WERI-Rb-1 (cell line): ENCODE measurements at regions not wholly inside any gene's neighbourhood (a gene's known extent, or its start where the extent isn't known, plus 50 kb on each side); places are given as distances from the start of the nearest gene placed in this dataset.

ENCODE experiments used
- DNase-seq: peaks from one replicate; pipeline ENCODE4 v3.0.0-alpha.2; 2020
- H3K27ac ChIP-seq: fragments of 250-450 bp; sonication (Bioruptor Pico); 2 replicates; pipeline ENCODE4 v1.5.1; 2020; ENCODE audit warnings: mild to moderate bottlenecking, moderate library complexity
- H3K27me3 ChIP-seq: fragments of 250-450 bp; sonication (Bioruptor Pico); 2 replicates; pipeline ENCODE4 v1.5.1; 2021; ENCODE audit warnings: mild to moderate bottlenecking, low read depth, moderate library complexity; ENCODE audit not compliant: insufficient read depth, severe bottlenecking
- H3K36me3 ChIP-seq: fragments of 250-450 bp; sonication (Bioruptor Pico); 2 replicates; pipeline ENCODE4 v1.5.1; 2020; ENCODE audit warnings: mild to moderate bottlenecking, moderate library complexity
- H3K4me3 ChIP-seq: 2 replicates; pipeline ENCODE4 v1.5.1; 2011; ENCODE audit warnings: low read depth, mild to moderate bottlenecking, control low read depth, low read length
- H3K9me3 ChIP-seq: fragments of 250-450 bp; sonication (Bioruptor Pico); 2 replicates; pipeline ENCODE4 v1.5.1; 2021; ENCODE audit warnings: mild to moderate bottlenecking, moderate library complexity; ENCODE audit not compliant: severe bottlenecking
- TF ChIP-seq, protein P1 (sequence below): IDR thresholded peaks from 2 replicates; pipeline ENCODE4 v1.5.1; 2011; ENCODE audit warnings: low read depth, mild to moderate bottlenecking, control low read depth, inconsistent platforms, low read length

DNA sequence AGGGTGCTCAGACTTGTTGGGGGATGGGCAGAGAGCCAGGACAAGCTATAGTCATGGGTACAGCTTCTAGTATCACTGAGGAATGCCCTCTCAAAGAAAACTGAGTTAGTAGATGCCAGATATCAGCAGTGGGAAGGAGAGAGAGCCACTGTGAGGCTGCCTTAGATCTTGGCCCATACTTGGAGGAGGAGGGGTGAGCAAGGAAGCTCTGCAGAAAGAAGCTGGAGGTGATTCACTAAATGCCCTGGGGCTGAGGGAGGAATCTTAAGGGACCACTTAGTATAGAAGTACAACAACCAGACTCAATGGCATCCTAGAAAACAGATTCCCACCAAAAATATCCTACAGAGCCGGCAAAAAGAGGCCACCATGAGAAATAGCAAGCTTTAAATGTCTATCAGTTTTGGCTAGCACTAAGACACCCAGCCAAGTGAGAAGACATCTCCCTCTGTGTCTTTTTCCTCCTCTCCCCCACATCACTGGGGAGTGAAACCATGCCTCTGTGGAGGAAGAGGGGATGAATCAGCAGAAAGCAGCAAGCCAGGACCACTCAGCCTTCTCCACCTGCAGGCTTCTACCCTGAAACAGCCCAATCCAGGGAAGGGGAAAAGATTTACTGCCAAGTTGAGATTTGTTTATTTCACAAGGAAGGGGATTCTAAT is 282.5 kb upstream of the STT3B start:
- Histone ChIP-seq H3K27me3 (no peaks in the 10 kb centered on the region), H3K27ac (no peak overlapping the region), H3K4me3 (no peak overlapping the region), H3K9me3 (no peaks in the 10 kb centered on the region), H3K36me3 (no peaks in the 10 kb centered on the region)
- TF ChIP-seq, protein P1, sequence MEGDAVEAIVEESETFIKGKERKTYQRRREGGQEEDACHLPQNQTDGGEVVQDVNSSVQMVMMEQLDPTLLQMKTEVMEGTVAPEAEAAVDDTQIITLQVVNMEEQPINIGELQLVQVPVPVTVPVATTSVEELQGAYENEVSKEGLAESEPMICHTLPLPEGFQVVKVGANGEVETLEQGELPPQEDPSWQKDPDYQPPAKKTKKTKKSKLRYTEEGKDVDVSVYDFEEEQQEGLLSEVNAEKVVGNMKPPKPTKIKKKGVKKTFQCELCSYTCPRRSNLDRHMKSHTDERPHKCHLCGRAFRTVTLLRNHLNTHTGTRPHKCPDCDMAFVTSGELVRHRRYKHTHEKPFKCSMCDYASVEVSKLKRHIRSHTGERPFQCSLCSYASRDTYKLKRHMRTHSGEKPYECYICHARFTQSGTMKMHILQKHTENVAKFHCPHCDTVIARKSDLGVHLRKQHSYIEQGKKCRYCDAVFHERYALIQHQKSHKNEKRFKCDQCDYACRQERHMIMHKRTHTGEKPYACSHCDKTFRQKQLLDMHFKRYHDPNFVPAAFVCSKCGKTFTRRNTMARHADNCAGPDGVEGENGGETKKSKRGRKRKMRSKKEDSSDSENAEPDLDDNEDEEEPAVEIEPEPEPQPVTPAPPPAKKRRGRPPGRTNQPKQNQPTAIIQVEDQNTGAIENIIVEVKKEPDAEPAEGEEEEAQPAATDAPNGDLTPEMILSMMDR: no peak
- no peak for DNase-seq

DNA sequence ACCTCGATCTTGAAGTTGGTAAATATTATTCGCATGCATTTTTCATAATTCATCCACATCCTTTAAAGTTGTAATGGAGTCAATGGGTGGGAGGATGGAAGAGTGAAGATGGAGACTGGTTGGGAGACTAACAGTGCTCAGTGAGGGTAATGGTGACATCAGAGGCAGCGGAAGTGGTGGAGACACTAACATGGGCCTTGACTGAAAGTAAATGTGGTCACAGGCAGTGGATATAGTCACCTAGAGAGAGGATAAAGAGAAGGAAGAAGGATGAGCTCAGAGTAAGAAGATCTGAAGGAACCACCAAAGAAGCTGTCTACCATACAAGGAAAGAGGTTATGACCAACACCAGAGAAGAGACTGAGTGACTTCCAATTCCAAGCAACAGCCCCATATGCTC is 281.6 kb upstream of the STT3B start:
- H3K27ac ChIP-seq: no peak overlapping the region
- TF ChIP-seq, protein P1: no peak
- no peaks in the 10 kb centered on the region for H3K36me3 ChIP-seq
- no peaks in the 10 kb centered on the region for H3K9me3 ChIP-seq
- DNase-seq: no peak
- H3K27me3 ChIP-seq: no peaks in the 10 kb centered on the region
- H3K4me3 ChIP-seq: no peak overlapping the region

DNA sequence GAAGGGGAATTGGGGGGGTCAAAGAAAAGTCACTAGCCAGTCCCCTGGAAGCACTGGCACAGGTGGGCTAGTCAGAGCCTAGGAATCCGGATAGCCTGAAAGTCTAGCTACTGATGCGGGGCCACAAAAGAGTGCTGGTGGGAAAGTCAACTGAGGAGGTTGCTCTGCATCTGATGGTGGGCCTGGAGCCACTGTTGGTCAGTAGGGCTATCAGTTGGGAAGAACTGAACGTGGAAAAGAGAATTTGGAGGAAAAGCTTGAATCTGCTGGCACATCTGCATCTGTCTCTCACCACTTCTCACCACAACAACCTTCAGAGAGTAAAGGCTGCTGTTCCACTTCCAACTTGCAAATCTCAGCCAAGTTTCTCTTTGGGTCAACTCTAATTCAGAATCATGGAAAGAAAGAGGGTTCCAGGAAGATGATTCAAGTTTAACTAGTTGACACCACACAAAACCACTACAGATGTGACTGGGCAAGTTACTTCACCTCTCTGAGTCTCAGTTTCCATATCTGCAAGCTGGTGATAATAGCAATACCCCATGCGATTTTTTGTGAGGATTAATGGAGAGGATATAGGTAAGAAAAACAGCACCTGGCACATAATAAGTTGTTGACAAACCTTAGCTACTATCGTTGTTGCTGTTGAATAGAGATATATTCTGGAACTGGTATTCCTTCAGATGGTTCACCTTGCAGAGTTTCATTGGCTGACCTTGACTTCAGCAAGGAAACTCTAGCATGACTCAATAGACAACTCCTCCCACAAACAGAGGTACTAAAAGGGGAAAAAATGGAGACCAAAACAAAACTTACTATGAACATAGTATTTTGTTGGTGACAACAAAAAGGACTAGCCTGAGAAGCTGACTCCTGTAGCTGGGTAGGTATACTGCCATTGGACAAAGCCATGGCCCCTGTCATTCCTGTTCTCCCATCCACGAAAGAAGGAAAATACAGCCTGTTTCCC is 280.2 kb upstream of the STT3B start:
- H3K27ac ChIP-seq: no peak overlapping the region
- no peaks in the 10 kb centered on the region for H3K9me3 ChIP-seq
- no peak for DNase-seq
- TF ChIP-seq, protein P1: no peak
- H3K27me3 ChIP-seq: no peaks in the 10 kb centered on the region
- H3K4me3 ChIP-seq: no peak overlapping the region
- no peaks in the 10 kb centered on the region for H3K36me3 ChIP-seq

DNA sequence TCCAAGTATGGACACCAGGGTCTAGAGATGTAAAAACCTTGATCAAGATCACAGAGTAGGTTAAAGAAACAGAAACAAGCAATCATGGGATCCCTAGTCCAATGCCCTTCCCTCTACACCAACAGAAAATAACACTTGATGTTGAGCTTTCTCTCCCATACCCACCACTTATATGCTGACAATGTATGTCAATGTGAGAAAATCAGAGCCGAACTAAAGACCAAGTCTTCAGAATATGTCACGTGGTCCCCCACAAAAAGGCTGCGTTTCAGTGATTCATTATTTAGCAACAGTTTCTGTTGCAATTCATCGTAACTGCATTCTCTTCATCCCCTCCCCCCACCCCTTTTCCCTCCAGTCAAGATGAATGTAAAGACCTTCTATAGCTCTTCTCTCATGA is 278.9 kb upstream of the STT3B start:
- TF ChIP-seq, protein P1: no peak
- Histone ChIP-seq H3K27ac (no peak overlapping the region), H3K9me3 (no peaks in the 10 kb centered on the region), H3K36me3 (no peaks in the 10 kb centered on the region), H3K4me3 (no peak overlapping the region), H3K27me3 (no peaks in the 10 kb centered on the region)
- no peak for DNase-seq

DNA sequence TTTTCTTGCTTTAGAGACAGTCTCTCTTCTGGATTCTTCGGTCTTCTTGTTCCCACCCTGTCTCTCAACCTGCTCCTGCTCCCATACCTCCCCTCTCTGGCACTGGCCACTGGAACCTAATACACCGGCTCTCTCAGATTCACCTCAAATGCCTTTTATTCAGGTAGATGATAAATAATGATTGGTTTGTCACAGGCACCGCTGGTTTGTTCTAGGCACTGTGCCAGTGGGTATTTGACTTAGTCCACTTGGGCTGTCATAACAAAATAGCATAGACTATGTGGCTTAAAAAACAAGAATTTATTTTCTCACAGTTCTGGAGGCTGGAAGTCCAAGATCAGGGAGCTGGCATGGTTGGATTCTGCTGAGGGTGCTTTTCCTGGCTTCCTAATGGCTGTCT is 278.2 kb upstream of the STT3B start:
- H3K27ac ChIP-seq: no peak overlapping the region
- no peak overlapping the region for H3K4me3 ChIP-seq
- no peaks in the 10 kb centered on the region for H3K27me3 ChIP-seq
- no peaks in the 10 kb centered on the region for H3K9me3 ChIP-seq
- H3K36me3 ChIP-seq: no peaks in the 10 kb centered on the region
- TF ChIP-seq, protein P1: no peak
- no peak for DNase-seq
